ENCODE measurements at regions not wholly inside any gene's neighbourhood (a gene's known extent, or its start where the extent isn't known, plus 50 kb on each side); places are given as distances from the start of the nearest gene placed in this dataset.

DNA sequence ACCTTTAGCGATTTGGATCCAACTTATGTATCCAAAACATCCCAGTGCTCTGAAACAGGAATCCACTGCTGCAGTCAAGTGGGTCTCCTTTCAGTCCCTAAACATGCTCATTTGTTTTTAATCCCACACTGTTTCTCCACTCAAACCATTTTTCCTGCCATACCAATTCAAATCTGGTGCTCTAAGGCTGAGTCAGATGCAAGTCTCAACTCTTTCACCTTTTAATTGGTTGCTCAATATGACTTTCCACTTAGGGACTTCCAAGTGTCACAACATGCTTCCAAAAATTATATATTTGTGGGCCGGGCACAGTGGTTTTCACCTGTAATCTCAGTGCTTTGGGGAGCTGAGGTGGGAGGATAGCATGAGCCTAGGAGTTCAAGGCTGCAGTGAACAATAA lies 113.4 kb upstream of the TANK start (continued):
- TF ChIP-seq, protein P1, sequence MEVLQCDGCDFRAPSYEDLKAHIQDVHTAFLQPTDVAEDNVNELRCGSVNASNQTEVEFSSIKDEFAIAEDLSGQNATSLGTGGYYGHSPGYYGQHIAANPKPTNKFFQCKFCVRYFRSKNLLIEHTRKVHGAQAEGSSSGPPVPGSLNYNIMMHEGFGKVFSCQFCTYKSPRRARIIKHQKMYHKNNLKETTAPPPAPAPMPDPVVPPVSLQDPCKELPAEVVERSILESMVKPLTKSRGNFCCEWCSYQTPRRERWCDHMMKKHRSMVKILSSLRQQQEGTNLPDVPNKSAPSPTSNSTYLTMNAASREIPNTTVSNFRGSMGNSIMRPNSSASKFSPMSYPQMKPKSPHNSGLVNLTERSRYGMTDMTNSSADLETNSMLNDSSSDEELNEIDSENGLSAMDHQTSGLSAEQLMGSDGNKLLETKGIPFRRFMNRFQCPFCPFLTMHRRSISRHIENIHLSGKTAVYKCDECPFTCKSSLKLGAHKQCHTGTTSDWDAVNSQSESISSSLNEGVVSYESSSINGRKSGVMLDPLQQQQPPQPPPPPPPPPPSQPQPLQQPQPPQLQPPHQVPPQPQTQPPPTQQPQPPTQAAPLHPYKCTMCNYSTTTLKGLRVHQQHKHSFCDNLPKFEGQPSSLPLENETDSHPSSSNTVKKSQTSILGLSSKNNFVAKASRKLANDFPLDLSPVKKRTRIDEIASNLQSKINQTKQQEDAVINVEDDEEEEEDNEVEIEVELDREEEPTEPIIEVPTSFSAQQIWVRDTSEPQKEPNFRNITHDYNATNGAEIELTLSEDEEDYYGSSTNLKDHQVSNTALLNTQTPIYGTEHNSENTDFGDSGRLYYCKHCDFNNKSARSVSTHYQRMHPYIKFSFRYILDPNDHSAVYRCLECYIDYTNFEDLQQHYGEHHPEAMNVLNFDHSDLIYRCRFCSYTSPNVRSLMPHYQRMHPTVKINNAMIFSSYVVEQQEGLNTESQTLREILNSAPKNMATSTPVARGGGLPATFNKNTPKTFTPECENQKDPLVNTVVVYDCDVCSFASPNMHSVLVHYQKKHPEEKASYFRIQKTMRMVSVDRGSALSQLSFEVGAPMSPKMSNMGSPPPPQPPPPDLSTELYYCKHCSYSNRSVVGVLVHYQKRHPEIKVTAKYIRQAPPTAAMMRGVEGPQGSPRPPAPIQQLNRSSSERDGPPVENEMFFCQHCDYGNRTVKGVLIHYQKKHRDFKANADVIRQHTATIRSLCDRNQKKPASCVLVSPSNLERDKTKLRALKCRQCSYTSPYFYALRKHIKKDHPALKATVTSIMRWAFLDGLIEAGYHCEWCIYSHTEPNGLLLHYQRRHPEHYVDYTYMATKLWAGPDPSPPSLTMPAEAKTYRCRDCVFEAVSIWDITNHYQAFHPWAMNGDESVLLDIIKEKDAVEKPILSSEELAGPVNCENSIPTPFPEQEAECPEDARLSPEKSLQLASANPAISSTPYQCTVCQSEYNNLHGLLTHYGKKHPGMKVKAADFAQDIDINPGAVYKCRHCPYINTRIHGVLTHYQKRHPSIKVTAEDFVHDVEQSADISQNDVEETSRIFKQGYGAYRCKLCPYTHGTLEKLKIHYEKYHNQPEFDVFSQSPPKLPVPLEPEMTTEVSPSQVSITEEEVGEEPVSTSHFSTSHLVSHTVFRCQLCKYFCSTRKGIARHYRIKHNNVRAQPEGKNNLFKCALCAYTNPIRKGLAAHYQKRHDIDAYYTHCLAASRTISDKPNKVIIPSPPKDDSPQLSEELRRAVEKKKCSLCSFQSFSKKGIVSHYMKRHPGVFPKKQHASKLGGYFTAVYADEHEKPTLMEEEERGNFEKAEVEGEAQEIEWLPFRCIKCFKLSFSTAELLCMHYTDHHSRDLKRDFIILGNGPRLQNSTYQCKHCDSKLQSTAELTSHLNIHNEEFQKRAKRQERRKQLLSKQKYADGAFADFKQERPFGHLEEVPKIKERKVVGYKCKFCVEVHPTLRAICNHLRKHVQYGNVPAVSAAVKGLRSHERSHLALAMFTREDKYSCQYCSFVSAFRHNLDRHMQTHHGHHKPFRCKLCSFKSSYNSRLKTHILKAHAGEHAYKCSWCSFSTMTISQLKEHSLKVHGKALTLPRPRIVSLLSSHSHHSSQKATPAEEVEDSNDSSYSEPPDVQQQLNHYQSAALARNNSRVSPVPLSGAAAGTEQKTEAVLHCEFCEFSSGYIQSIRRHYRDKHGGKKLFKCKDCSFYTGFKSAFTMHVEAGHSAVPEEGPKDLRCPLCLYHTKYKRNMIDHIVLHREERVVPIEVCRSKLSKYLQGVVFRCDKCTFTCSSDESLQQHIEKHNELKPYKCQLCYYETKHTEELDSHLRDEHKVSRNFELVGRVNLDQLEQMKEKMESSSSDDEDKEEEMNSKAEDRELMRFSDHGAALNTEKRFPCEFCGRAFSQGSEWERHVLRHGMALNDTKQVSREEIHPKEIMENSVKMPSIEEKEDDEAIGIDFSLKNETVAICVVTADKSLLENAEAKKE (CRISPR knock-in tag; IDR thresholded peaks at IDR 0.05), result no peak
- no peak for TF ChIP-seq EZH2phosphoT487 (IDR thresholded peaks at IDR 0.05; ENCODE audit: unreplicated experiment)
- TF ChIP-seq CREB1 (CRISPR knock-in tag; IDR thresholded peaks at IDR 0.05; ENCODE audit: low read depth), result no peak
- no peak for TF ChIP-seq ZNF331 (CRISPR knock-in tag; IDR thresholded peaks at IDR 0.05; ENCODE audit: low read depth)
- TF ChIP-seq, protein P2, sequence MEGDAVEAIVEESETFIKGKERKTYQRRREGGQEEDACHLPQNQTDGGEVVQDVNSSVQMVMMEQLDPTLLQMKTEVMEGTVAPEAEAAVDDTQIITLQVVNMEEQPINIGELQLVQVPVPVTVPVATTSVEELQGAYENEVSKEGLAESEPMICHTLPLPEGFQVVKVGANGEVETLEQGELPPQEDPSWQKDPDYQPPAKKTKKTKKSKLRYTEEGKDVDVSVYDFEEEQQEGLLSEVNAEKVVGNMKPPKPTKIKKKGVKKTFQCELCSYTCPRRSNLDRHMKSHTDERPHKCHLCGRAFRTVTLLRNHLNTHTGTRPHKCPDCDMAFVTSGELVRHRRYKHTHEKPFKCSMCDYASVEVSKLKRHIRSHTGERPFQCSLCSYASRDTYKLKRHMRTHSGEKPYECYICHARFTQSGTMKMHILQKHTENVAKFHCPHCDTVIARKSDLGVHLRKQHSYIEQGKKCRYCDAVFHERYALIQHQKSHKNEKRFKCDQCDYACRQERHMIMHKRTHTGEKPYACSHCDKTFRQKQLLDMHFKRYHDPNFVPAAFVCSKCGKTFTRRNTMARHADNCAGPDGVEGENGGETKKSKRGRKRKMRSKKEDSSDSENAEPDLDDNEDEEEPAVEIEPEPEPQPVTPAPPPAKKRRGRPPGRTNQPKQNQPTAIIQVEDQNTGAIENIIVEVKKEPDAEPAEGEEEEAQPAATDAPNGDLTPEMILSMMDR (conservative IDR thresholded peaks at IDR 0.05; ENCODE audit: low read depth in 2 of 2), result no peak

DNA sequence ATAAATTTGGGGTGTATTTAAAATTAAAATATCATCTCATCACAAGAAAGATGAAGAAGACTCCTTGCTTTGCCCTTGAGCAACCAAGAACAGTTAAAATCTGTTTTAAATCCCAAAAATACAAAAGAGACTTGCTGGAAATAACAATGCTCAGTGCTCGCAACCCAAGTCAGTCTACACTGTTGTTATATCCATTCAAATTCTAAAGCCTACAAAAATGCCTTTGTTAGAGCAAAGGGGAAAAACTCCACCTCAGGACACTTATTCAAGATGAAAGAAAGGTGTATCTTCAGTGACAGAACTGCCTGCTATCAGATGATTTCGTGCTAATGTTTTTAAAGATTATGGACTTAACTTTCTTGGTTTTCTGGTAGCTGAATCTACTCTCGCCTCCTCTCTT lies 111.9 kb upstream of the TANK start:
- Histone ChIP-seq H3K4me2 (peak overlapping the region; percentile 43; the same call in 1 of the 2 replicates), H3K4me3 (0 out of 2 replicates have a peak overlapping the region, but pooled peaks have one; percentile 0), H3K27ac (ENCODE audit: low read depth) (no peak overlapping the region), H3K79me2 (replicated peaks; ENCODE audit: insufficient read depth) (no peaks in the 10 kb centered on the region), H4K20me1 (replicated peaks; ENCODE audit: insufficient read depth) (no peaks in the 10 kb centered on the region), H3F3A (replicated peaks; ENCODE audit: low read depth) (no peaks in the 10 kb centered on the region), H3K4me1 (ENCODE audit: insufficient read depth) (peaks cover 34% of the 10 kb centered on the region), H2AFZ (0 out of 2 replicates have a peak overlapping the region, but pooled peaks have one; percentile 6), H3K36me3 (ENCODE audit: insufficient read depth) (no peaks in the 10 kb centered on the region), H3K27me3 (ENCODE audit: insufficient read depth) (no peaks in the 10 kb centered on the region), H3K9me2 (ENCODE audit: insufficient read depth) (peaks cover 10% of the 10 kb centered on the region; the same call in 1 of the 2 replicates)
- ATAC-seq (peak; percentile 83), DNase-seq (ENCODE audit: low spot score) (peak; percentile 54)
- no peak for TF ChIP-seq EZH2phosphoT487 (IDR thresholded peaks at IDR 0.05; ENCODE audit: unreplicated experiment)
- TF ChIP-seq, protein P1 (CRISPR knock-in tag; IDR thresholded peaks at IDR 0.05), result no peak
- H3K4me3 Mint-ChIP-seq, result no peak overlapping the region
- H3K36me3 Mint-ChIP-seq (ENCODE audit: low read depth), result no peaks in the 10 kb centered on the region
- peaks cover 28% of the 10 kb centered on the region for H3K4me1 Mint-ChIP-seq
- H3K27ac Mint-ChIP-seq, result no peak overlapping the region
- H3K27me3 Mint-ChIP-seq (ENCODE audit: insufficient read depth, low read depth, poor library complexity), result no peaks in the 10 kb centered on the region
- H3K9me3 Mint-ChIP-seq, result no peaks in the 10 kb centered on the region
